GM20000 (cell line): ENCODE measurements at regions not wholly inside any gene's neighbourhood (a gene's known extent, or its start where the extent isn't known, plus 50 kb on each side); places are given as distances from the start of the nearest gene placed in this dataset.

ENCODE experiments used
- DNase-seq: peaks from one replicate; pipeline ENCODE4 v3.0.0; 2012; ENCODE audit warnings: low spot score
- TF ChIP-seq, protein P1 (sequence below): IDR thresholded peaks from 2 replicates; pipeline ENCODE4 v1.5.1; 2012; ENCODE audit warnings: mild to moderate bottlenecking, control low read depth; ENCODE audit errors: extremely low read depth, missing control alignments

DNA sequence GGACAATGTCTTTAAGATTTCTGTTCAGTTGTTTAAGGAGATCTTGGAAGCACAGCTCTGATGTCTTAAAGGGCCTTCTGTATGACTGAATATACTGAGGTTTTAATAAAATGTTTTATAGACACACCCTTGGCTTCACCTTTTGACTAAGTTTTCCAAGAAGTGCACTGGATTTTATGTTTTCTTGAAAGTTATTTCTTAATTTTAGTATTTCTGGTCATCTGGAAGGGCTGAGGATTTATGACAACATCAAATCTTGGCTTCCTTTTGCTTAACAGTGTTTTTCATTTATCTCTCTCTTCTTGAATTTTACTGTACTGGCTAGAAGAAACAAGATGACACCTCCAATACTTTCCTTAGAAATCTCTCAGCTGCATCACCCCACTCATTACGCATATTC, 2423.4 kb downstream of the LRRC4C start:
- no peak for DNase-seq
- TF ChIP-seq, protein P1, sequence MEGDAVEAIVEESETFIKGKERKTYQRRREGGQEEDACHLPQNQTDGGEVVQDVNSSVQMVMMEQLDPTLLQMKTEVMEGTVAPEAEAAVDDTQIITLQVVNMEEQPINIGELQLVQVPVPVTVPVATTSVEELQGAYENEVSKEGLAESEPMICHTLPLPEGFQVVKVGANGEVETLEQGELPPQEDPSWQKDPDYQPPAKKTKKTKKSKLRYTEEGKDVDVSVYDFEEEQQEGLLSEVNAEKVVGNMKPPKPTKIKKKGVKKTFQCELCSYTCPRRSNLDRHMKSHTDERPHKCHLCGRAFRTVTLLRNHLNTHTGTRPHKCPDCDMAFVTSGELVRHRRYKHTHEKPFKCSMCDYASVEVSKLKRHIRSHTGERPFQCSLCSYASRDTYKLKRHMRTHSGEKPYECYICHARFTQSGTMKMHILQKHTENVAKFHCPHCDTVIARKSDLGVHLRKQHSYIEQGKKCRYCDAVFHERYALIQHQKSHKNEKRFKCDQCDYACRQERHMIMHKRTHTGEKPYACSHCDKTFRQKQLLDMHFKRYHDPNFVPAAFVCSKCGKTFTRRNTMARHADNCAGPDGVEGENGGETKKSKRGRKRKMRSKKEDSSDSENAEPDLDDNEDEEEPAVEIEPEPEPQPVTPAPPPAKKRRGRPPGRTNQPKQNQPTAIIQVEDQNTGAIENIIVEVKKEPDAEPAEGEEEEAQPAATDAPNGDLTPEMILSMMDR = no peak

DNA sequence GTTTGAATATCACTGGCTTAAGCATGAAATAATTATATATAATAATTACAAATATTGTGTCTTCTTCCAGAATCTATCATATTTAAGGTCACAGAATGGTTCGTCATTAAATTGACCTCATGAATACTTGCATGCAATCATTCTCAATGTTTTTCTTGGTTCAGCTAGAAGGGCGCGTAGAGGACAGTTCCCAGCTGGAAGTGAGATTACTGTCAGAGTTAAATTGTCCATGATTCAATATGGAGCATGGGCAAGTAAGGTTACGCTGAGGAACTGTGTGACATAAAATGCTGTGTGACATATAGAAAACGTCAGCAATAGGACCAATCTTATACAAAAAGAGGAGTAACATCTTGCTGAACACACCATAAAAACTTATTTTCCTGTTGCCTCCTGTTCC, 2423.5 kb upstream of the RAG2 start:
- no peak for DNase-seq
- TF ChIP-seq, protein P1 = no peak

DNA sequence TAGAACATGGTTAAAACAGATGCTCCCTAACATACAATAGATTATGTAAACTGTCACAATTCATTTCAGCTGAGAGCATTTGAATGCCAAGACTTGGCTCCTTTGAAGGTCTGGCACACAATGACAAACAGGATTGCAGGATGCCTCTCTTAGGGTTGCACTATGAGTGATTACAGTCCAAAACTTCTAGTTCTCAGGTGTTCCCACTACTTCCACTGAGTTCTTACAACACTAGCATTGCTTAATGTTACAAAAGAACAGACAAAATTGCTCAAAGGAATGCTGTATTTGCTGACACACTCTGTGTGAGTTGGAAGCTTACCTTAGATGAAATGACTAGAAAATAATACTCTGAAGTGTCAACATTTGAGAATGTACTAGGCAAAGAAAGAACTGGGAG, 2413.8 kb upstream of the RAG2 start:
- DNase-seq = no peak
- TF ChIP-seq, protein P1 = no peak

DNA sequence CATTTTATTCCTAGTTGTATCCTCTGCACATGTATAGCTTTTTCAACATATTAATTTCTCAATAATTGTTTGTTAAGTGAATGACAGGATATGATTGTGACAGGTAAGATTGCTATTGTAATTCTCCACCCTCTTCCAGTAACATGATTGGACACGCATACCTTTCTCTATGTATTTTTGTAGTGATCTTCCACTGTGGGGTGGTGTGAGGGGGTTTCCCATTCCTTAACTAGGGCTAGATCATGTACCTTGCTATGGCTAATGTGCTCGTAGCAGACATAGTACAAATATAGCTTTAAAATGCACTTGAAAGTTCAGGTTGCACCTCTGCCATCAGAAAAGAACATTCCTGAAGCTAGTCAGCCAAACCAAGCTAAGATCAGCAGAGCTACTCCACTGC, 2392.8 kb upstream of the RAG2 start:
- TF ChIP-seq, protein P1 = no peak

DNA sequence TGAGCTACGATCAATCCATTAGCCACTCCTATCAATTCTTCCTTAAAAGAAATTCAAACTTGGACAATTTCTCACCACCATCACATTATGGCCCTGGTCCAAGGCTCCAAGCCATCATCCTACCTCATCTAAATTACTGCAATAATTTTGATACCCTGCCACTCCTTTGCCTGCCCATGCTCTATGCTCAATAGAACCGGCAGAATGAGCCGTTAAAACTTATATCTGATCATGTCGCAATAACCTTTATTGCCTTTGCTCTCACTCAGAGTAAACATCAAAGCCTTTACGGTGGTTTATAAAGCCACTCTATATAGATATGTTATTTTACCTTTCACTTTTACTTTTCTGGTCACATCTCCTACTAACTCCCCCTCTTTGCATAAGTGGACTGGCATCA, 2392.1 kb upstream of the RAG2 start:
- DNase-seq = no peak
- TF ChIP-seq, protein P1 = no peak

More for the DNA sequence above, 2392.8 kb upstream of the RAG2 start:
- DNase-seq = no peak

DNA sequence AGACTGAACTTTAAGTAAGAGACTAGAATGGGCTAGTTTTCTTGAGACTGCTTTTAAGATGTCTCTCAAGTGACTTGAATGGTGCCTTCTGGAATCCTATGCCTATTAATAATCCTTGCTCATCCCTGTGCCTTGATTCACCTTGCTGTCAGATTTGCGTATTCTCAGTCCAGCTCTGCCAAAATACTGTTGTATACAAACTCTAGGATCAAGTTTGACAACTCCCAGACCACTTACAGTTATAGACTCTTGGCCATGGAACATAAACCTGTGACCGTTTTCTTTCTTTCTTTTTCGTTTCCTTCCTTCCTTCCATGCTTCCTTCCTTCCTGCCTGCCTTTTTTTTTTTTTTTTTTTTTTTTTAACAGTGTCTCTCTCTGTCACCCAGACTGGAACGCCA, 2390.9 kb upstream of the RAG2 start:
- TF ChIP-seq, protein P1 = no peak
- DNase-seq = no peak

DNA sequence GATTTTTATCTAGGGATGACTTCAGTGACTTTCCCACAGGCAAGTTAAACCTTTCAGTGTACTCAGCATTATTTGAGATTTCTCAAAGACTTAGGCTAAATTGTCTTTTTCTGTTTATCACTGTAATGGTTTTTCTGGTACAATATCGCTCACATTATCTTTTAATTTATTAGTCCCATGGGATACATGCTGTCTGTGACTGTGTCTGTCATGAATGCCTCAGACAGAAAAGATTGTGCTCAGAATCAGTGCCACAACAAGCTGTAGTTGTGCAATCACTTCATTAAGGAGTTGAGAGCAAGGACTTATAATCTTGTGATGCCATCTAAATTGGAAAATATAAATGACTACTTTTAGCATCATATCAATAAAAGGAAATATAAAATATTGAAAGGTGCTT, 2374.2 kb upstream of the RAG2 start:
- no peak for DNase-seq
- TF ChIP-seq, protein P1 = no peak
